ENCODE measurements at regions not wholly inside any gene's neighbourhood (a gene's known extent, or its start where the extent isn't known, plus 50 kb on each side); places are given as distances from the start of the nearest gene placed in this dataset.

- no peak for TF ChIP-seq CTCF (conservative IDR thresholded peaks at IDR 0.05)
- TF ChIP-seq ZFX (IDR thresholded peaks at IDR 0.05): no peak
Observed at GRCh38 chr22:44642096-44642644, 59.8 kb upstream of the PRR5 start.
